SH-SY5Y (cell line): ENCODE measurements at regions not wholly inside any gene's neighbourhood (a gene's known extent, or its start where the extent isn't known, plus 50 kb on each side); places are given as distances from the start of the nearest gene placed in this dataset.

Experiments used
- GATA2 ChIP-seq: IDR thresholded peaks from 2 replicates; pipeline ENCODE4 v1.6.1; 2011; ENCODE audit warnings: mild to moderate bottlenecking, low read depth, low read length
- GATA3 ChIP-seq: IDR thresholded peaks from 2 replicates; pipeline ENCODE4 v1.6.1; 2011; ENCODE audit warnings: low read depth, mild to moderate bottlenecking, low read length, moderate library complexity

DNA sequence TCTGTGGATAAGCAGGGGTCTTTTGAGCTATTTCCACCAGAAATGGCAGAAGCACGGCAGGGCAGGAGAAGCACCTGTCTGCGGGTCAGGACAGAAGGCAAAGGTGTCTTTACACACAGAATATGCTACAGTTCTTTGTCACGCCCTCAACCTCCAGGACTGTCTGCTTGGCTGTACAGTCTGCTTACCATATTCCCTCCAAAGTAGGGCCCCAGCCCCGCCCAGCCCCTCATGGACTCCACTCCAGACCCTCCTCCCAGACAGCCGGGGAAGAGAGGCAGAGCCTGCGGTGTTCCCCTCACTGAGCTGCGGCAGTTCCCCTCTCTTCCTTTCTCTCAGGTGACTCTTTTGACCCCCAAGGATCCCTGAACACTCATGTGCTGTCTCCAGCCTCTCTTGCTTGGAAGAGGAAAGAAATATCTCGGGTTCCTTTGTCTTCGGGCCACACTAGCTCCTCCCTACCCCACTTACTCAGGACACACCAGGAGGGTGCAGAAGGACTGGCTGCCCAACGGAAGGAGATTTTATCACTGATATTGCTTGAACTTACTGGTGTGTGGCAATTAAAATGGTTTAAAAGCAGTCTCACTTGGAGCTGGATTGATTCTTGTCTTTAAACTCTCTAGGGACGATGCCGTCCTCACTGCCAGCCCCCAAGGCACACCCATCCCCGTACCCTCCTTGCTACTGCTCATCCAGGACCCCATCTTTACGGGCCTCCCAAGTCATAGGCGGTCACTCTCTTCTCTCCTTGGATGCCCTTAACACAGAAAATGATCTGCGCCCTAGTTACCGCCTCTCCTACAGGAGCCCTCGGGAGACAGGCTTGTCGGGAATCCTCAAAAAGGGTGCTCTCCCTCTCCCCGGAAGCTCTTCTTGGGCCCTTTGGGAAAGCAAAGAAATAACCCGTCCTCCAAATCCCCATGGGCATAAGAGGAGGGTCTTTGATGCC, 169.7 kb downstream of the TOMM20 start:
- TF ChIP-seq GATA2 (no peak), GATA3 (no peak)
